VCaP (cell line): ENCODE measurements at regions not wholly inside any gene's neighbourhood (a gene's known extent, or its start where the extent isn't known, plus 50 kb on each side); places are given as distances from the start of the nearest gene placed in this dataset.

Experiments used
- H3K27ac ChIP-seq: fragments of 450-650 bp; 2 replicates; pipeline ENCODE4 v1.5.1; 2017
- TF ChIP-seq, protein P1 (sequence below): fragments of 450-650 bp; conservative IDR thresholded peaks from 2 replicates; pipeline ENCODE4 v1.5.1; 2017; ENCODE audit warnings: mild to moderate bottlenecking, moderate library complexity

GRCh38 chr3:152030320-152030719 lies 156.9 kb downstream of the SUCNR1 start:
- no peak overlapping the region for H3K27ac ChIP-seq
- TF ChIP-seq, protein P1, sequence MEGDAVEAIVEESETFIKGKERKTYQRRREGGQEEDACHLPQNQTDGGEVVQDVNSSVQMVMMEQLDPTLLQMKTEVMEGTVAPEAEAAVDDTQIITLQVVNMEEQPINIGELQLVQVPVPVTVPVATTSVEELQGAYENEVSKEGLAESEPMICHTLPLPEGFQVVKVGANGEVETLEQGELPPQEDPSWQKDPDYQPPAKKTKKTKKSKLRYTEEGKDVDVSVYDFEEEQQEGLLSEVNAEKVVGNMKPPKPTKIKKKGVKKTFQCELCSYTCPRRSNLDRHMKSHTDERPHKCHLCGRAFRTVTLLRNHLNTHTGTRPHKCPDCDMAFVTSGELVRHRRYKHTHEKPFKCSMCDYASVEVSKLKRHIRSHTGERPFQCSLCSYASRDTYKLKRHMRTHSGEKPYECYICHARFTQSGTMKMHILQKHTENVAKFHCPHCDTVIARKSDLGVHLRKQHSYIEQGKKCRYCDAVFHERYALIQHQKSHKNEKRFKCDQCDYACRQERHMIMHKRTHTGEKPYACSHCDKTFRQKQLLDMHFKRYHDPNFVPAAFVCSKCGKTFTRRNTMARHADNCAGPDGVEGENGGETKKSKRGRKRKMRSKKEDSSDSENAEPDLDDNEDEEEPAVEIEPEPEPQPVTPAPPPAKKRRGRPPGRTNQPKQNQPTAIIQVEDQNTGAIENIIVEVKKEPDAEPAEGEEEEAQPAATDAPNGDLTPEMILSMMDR, result no peak

DNA sequence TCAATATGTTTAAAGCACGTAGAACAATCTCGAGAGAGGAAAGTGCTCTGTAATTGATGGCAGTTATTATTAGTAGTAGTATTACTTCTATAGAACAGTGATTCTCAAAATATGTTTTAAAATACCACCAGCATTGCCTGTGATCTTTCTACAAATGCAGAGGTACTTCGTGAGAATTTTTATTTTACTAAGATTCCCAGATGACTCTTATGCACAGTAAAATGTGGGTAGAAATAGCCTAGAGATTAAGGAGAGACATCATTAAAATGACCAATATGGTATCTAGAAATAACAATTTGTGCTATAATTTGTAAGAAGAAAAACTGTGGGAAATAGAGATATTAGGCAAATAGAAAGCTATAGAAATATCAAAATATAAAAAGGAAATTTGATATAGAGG lies 157.9 kb downstream of the SUCNR1 start:
- TF ChIP-seq, protein P1, result no peak
- H3K27ac ChIP-seq, result no peak overlapping the region

DNA sequence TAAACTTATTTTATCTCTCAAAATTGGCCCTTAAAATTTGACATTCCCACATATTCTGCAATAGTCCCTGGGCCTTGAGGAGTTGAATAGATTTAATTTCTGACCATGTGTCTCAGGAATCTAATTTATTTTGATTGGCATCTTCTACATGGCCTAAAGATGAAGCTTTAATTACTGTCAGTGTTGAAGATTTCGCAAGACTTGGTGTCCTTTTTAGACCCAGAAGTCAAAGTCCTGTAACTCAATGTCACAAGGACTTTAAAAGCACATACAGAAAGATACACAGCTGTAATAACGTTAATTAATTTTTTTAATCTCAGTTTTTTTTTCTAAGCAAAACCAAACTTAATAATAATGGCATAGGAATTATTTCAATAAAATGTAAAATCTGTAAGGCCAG lies 163.9 kb downstream of the SUCNR1 start:
- TF ChIP-seq, protein P1, result no peak
- no peak overlapping the region for H3K27ac ChIP-seq

GRCh38 chr3:152037953-152038352 lies 164.5 kb downstream of the SUCNR1 start:
- no peak overlapping the region for H3K27ac ChIP-seq
- TF ChIP-seq, protein P1, result no peak

DNA sequence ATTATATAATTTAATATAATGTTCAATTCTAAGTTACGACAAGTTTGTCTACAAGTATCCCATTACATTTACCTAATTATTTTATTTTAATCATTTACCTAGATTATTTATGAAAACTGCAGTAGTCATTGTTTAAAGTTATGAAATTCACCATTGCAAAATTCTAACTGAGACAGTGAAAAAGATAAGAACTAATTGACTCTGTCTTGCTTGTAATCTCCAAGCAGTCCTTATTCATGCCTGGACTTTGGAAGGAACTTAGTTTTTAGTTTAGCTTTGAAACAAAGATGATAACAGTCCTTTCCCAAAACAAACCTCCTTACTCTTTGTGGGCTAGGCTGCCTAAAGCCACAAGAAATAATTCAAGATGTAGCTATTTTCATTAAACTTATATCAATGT lies 165.0 kb downstream of the SUCNR1 start:
- H3K27ac ChIP-seq, result no peak overlapping the region
- TF ChIP-seq, protein P1, result no peak

GRCh38 chr3:152039887-152040286 lies 166.4 kb downstream of the SUCNR1 start:
- TF ChIP-seq, protein P1, result no peak
- H3K27ac ChIP-seq, result no peak overlapping the region

DNA sequence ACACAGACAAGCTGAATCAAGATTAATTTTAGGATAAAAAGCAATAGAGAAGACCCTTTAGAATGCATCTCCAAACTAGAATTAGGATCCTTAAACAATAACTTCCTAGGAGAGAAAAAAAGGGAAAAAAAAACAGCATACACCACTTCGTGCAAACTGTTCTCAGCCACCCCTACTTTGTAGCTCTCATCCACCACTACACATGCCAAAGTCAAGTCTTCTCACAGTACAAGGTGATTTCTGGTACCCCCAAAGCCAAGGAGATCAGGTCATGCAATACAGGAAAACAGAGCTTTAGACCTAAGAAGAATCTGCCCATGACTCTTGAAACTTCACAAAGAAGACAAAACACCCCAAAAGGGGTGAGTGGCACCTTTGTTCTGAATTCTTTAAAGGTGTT lies 166.9 kb downstream of the SUCNR1 start:
- H3K27ac ChIP-seq, result no peak overlapping the region
- TF ChIP-seq, protein P1, result no peak

- TF ChIP-seq, protein P1, result no peak
- H3K27ac ChIP-seq, result no peak overlapping the region
Observed at GRCh38 chr3:152043620-152044019, 170.2 kb downstream of the SUCNR1 start.
